Bronchial epithelial cell (primary cell): ENCODE measurements at regions not wholly inside any gene's neighbourhood (a gene's known extent, or its start where the extent isn't known, plus 50 kb on each side); places are given as distances from the start of the nearest gene placed in this dataset.

ENCODE experiments used
- DNase-seq: peaks from one replicate; pipeline ENCODE4 v3.0.0-alpha.2; 2010; ENCODE audit warnings: low read depth
- FAIRE-seq: peaks from 2 replicates; lab custom pipeline; 2011; peaks lifted over from hg19 to GRCh38; lab: Jason Lieb, UNC
- H3K27me3 ChIP-seq: 2 replicates; pipeline ENCODE4 v1.5.1; 2011; ENCODE audit warnings: low read length; ENCODE audit not compliant: control insufficient read depth, insufficient read depth
- H3K36me3 ChIP-seq: 2 replicates; pipeline ENCODE4 v1.5.1; 2011; ENCODE audit warnings: low read length; ENCODE audit not compliant: control insufficient read depth, insufficient read depth
- H3K4me3 ChIP-seq: 2 replicates; pipeline ENCODE4 v1.5.1; 2011; ENCODE audit warnings: mild to moderate bottlenecking, low read depth, low read length, control low read depth
- TF ChIP-seq, protein P1 (sequence below): IDR thresholded peaks from 2 replicates; pipeline ENCODE4 v1.5.1; 2011; ENCODE audit warnings: mild to moderate bottlenecking, moderate library complexity, low read length, control low read depth, inconsistent platforms; ENCODE audit not compliant: insufficient read depth, severe bottlenecking

DNA sequence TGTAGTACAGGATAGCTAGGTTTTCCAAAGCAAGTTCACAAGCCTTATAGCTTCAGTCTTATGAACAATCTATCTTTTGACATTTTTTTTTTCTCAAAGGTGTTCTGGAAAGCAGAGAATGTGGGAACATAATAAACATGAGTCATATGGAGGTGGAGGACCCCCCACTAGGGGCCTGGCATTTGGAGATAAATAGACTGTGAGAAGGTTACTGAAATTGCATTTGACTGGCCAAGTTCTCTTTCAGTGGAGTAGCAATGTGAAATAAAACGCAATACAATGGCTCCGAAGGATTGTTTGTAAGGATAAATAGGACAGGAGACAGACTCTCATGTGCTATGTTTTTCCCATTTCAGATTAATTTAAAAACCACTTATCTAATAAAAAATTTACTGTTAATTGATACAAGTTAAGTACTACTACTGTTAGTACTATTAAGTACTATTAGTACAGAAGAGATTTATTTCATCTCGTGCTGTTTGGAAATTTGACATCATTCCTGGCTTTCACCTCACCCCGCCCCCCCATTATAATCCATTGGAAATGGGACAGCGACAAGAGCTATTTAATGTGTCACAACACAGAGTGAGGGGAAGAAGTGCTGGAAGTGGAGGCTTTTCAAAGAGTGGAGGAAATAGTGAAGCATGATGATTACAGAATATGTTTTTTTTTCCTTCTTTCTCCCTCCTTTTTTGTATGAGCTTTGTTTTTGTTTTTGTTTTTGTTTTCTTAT lies 122.6 kb upstream of the ID4 start:
- TF ChIP-seq, protein P1, sequence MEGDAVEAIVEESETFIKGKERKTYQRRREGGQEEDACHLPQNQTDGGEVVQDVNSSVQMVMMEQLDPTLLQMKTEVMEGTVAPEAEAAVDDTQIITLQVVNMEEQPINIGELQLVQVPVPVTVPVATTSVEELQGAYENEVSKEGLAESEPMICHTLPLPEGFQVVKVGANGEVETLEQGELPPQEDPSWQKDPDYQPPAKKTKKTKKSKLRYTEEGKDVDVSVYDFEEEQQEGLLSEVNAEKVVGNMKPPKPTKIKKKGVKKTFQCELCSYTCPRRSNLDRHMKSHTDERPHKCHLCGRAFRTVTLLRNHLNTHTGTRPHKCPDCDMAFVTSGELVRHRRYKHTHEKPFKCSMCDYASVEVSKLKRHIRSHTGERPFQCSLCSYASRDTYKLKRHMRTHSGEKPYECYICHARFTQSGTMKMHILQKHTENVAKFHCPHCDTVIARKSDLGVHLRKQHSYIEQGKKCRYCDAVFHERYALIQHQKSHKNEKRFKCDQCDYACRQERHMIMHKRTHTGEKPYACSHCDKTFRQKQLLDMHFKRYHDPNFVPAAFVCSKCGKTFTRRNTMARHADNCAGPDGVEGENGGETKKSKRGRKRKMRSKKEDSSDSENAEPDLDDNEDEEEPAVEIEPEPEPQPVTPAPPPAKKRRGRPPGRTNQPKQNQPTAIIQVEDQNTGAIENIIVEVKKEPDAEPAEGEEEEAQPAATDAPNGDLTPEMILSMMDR: no peak
- no peaks in the 10 kb centered on the region for H3K36me3 ChIP-seq
- DNase-seq (no peak), FAIRE-seq (no peak)
- H3K4me3 ChIP-seq: no peak overlapping the region
- no peaks in the 10 kb centered on the region for H3K27me3 ChIP-seq

DNA sequence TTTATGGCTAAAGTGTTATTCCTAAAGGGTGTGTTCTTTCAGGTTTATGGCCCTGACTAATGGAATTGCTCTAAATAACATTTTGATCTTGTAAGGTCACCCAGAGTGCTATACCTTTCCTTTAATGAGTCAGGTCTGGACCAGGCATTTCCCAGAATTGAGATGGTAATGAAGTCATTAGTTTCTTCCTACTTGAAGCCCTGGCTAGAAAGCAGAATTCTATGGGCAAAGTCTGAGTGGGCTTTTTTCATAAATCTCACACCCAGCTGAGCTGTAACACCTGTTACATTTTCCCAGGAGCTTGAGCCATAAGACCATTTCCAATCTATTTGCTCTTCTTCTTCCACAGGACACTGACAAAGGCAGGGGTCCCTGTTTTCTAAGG lies 122.0 kb upstream of the ID4 start:
- no peak for FAIRE-seq
- H3K36me3 ChIP-seq: no peaks in the 10 kb centered on the region
- TF ChIP-seq, protein P1: no peak
- H3K27me3 ChIP-seq: no peaks in the 10 kb centered on the region
- peak; percentile 73 for DNase-seq
- no peak overlapping the region for H3K4me3 ChIP-seq

DNA sequence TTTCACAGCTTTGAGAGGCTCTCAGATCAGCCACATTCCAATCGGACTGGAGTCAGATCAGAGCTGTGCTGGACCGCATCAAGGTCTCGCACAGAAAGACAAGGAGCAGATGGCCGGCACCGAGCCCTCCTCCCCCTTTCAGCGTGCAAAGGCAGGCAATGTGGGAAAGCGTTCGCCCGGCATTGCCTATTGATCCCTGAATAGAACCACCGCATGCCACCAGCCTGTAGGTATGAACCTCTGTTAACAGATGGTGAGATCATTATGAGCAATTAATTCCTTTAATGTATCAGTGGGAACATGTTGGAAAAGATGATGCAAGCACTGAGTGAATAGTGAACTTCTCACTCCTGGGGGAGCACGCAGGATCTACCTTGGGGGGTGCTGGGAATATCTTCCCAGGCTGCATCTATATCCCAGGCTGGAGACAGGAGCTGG lies 117.5 kb upstream of the ID4 start:
- TF ChIP-seq, protein P1: no peak

DNA sequence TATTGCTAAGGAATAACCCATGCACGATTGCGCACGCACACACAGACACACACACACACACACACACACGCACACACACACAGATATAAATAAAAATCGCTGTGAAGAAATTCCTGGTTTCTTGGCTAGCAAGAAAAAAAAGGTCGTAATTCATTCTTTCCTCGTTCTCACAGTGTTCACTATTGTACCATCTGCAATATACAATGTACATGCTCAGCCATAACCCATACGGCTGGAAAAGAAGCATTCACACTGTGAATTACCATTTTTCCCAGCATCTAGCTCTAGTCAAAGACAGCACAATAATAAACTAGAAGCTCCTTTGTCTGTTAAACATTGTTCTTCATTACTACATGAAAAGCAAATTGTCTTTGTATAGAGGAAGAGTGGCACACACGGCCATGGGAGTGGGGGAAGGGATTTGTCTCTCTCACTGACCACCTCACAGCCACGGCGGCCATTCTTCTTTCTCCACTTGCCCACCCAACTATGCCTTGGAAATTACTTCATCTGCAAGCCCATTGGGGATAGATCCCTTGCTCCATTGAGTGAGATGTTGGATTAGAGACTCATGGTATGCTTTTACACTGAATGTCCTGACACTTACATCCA lies 115.3 kb upstream of the ID4 start:
- Histone ChIP-seq H3K4me3 (no peak overlapping the region), H3K36me3 (no peaks in the 10 kb centered on the region), H3K27me3 (no peaks in the 10 kb centered on the region)
- TF ChIP-seq, protein P1: no peak
- DNase-seq (no peak), FAIRE-seq (no peak)

More for the DNA sequence above, 117.5 kb upstream of the ID4 start:
- Histone ChIP-seq H3K27me3 (no peaks in the 10 kb centered on the region), H3K4me3 (no peak overlapping the region), H3K36me3 (no peaks in the 10 kb centered on the region)
- DNase-seq (peak; percentile 71), FAIRE-seq (no peak)

DNA sequence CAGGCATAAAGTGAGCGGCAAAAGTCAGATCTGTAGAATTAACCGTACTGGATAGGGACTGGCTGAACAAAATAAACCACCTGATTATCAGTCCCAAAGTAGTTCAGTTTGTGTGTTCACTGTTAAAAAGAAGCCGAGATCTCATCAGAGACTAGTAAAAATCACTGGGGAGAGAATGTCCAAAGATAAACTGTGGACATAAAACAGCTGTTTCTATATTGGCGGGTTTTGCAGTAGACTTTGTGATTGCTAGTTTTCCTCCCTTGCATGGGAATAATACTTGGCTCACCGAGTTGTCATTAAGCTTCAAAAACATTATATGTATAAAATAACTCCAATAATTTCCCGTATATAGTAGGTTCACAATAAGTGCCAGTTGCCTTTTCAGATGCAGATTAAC lies 114.2 kb upstream of the ID4 start:
- FAIRE-seq: no peak

More for the DNA sequence above, 114.2 kb upstream of the ID4 start:
- Histone ChIP-seq H3K27me3 (no peaks in the 10 kb centered on the region), H3K4me3 (no peak overlapping the region), H3K36me3 (no peaks in the 10 kb centered on the region)
- TF ChIP-seq, protein P1: no peak
- no peak for DNase-seq
